PFSK-1 (cell line): ENCODE measurements at regions not wholly inside any gene's neighbourhood (a gene's known extent, or its start where the extent isn't known, plus 50 kb on each side); places are given as distances from the start of the nearest gene placed in this dataset.

Source experiments
- FOXP2 ChIP-seq: optimal IDR thresholded peaks from 2 replicates; pipeline ENCODE3; 2011; ENCODE audit warnings: borderline replicate concordance, control low read depth, inconsistent platforms; ENCODE audit not compliant: insufficient read depth; ENCODE audit errors: extremely low read length, extremely low read depth
- POLR2AphosphoS5 ChIP-seq: IDR thresholded peaks from 2 replicates; pipeline ENCODE4 v1.6.1; 2012; ENCODE audit warnings: low read depth, mild to moderate bottlenecking, control low read depth, low read length, moderate library complexity
- SIN3A ChIP-seq: IDR thresholded peaks from 2 replicates; pipeline ENCODE4 v1.6.1; 2012; ENCODE audit warnings: mild to moderate bottlenecking, low read length, moderate library complexity, borderline replicate concordance; ENCODE audit not compliant: insufficient read depth
- TAF1 ChIP-seq: IDR thresholded peaks from 2 replicates; pipeline ENCODE4 v1.6.1; 2012; ENCODE audit warnings: low read length, control low read depth, borderline replicate concordance; ENCODE audit not compliant: insufficient read depth
- TF ChIP-seq, protein P1 (sequence below), 2 experiments: IDR thresholded peaks; 2 replicates each; pipeline versions ENCODE4 v1.6.1 to v1.8.0; 2011 to 2012; ENCODE audit warnings: low read depth in 2 of 2, low read length in 2 of 2, control low read depth in 1 of 2, inconsistent platforms in 1 of 2, mild to moderate bottlenecking in 1 of 2, moderate library complexity in 1 of 2; ENCODE audit not compliant: insufficient read depth in 1 of 2

DNA sequence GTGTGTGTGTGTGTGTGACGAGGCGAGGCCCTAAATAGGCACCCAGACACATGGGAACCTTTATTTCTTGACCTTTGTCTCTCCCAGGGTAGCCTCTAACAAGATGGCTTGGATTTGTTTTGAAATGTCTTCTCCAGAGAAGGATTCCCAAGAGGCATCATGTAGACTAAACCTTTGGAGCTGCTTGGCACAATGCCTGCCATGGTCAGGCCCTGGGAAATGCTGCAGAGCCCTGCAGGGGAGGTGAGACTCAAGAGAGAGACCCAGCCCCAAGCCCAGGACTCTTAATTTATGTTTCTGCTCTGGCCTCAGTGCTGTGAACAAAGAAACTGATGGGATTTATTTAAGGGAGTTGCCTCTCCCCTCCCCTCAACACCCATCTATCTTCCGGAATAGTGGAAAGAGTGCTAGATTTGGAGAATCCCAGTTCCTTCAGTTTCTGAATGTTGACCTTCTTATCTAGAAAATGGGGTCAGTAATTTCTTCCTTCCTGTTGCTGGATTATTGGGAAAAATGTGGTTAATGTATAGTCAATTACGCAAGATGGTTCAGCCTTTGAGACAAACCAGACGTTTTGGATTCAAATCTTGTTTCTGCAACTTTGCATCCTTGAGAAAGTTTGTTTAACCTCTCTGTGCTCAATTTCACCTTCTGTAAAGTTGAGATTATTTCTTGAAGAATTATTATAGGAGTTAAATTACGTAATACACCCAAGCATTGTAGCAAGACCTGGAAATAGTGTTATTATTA, 434.8 kb downstream of the MAFB start:
- TF ChIP-seq POLR2AphosphoS5, result no peak
- TF ChIP-seq, protein P1, sequence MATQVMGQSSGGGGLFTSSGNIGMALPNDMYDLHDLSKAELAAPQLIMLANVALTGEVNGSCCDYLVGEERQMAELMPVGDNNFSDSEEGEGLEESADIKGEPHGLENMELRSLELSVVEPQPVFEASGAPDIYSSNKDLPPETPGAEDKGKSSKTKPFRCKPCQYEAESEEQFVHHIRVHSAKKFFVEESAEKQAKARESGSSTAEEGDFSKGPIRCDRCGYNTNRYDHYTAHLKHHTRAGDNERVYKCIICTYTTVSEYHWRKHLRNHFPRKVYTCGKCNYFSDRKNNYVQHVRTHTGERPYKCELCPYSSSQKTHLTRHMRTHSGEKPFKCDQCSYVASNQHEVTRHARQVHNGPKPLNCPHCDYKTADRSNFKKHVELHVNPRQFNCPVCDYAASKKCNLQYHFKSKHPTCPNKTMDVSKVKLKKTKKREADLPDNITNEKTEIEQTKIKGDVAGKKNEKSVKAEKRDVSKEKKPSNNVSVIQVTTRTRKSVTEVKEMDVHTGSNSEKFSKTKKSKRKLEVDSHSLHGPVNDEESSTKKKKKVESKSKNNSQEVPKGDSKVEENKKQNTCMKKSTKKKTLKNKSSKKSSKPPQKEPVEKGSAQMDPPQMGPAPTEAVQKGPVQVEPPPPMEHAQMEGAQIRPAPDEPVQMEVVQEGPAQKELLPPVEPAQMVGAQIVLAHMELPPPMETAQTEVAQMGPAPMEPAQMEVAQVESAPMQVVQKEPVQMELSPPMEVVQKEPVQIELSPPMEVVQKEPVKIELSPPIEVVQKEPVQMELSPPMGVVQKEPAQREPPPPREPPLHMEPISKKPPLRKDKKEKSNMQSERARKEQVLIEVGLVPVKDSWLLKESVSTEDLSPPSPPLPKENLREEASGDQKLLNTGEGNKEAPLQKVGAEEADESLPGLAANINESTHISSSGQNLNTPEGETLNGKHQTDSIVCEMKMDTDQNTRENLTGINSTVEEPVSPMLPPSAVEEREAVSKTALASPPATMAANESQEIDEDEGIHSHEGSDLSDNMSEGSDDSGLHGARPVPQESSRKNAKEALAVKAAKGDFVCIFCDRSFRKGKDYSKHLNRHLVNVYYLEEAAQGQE (IDR thresholded peaks at IDR 0.05; ENCODE audit: insufficient read depth in 1 of 2, low read depth in 2 of 2, low read length in 2 of 2), result no peak
- no peak for TF ChIP-seq FOXP2
- no peak for TF ChIP-seq SIN3A

DNA sequence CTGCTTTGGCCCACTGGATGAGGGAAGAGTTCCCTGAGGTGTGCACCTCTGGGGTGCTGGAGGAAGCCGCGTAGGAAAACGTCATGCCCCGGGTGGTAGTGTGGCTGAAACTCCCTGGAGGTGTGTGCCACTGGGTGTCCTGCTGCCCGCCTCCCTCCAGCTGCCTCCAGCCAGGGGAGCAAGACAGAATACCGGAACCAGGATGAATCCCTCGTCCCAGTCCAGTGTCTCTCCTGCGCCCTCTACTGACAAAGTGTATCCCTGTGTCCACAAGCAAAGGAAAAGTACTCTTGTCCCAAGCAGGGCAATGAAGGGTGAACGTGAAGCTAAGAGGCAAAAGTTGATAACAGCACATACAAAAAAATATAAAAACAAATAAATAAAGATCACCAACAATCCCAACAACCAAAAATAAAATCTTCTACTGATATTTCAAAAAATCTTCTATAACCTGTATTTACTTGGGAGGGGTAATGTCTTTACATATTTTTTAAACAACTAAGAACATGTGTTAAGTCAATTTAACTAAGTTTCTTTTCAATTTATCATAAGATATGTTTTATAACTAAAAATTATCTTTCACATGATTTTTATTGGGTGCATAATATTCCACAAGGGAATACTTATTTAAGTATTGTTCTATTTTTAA, 437.6 kb downstream of the MAFB start:
- TF ChIP-seq, protein P1 (IDR thresholded peaks at IDR 0.05; ENCODE audit: insufficient read depth in 1 of 2, low read depth in 2 of 2, low read length in 2 of 2), result no peak
- no peak for TF ChIP-seq FOXP2
- TF ChIP-seq SIN3A, result no peak
- TF ChIP-seq POLR2AphosphoS5, result no peak
- TF ChIP-seq TAF1, result no peak

DNA sequence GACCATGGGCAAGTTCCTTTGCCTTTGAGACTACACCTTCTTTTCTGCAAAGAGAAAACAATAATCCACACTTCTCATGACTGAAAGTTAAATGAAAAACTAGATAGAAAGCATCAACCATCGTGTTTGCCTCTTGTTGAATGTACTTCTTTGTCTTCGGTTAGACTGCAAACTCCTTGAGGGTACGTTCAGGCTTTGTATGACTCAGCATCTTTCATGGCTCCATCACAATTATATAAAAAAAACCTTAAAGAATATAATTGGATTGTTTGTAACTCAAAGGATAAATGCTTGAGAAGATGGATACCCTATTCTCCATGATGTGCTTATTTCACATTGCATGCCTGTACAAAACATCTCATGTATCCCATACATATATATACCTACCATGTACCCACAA, 439.2 kb downstream of the MAFB start:
- TF ChIP-seq TAF1 (no peak), SIN3A (no peak), FOXP2 (no peak), POLR2AphosphoS5 (no peak)
- TF ChIP-seq, protein P1 (IDR thresholded peaks at IDR 0.05; ENCODE audit: insufficient read depth in 1 of 2, low read depth in 2 of 2, low read length in 2 of 2), result no peak

DNA sequence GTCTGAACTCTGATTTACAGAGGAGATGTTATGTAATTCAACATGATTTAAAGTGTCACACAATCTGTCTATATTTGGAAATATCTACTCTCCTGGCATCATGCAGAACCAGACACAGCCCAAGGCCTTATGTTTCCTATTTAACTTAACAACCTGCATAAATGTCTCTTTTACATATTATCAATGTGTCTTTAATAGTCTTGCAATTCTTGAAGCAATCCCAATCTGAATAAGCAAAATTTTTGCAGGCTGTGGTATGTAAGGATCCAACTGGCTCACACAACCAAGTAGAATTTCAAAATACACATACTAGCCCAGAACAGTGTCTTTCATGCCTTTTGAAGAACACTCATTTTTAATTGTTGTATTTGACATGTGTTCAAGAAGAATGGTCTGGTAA, 443.2 kb downstream of the MAFB start:
- TF ChIP-seq POLR2AphosphoS5 (no peak), SIN3A (no peak), FOXP2 (no peak), TAF1 (no peak)
- TF ChIP-seq, protein P1 (IDR thresholded peaks at IDR 0.05; ENCODE audit: insufficient read depth in 1 of 2, low read depth in 2 of 2, low read length in 2 of 2), result no peak

DNA sequence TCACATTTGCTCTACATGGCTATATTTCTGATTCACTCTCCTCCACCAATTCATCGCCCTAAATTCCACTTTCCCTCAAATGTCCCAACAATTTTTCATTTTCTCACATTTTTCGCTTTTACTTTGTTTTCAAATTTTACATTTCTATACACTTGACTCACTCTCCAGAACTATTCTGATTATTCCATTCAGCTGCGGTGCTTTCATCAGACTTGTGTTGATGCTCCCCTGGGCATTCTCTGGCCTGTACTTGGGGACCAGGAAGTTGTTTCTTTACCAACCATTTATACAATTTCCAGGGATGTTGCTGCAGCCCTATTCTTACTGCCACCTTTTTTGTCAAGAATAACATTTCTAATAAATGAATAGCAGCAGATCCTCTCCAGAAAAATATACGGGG, 444.8 kb downstream of the MAFB start:
- TF ChIP-seq TAF1 (no peak), FOXP2 (no peak), SIN3A (no peak), POLR2AphosphoS5 (no peak)
- TF ChIP-seq, protein P1 (IDR thresholded peaks at IDR 0.05; ENCODE audit: insufficient read depth in 1 of 2, low read depth in 2 of 2, low read length in 2 of 2), result no peak
